Activated B cell treated with CpG ODN at 0.5 μM for 24 hours (primary cell): ENCODE measurements at regions not wholly inside any gene's neighbourhood (a gene's known extent, or its start where the extent isn't known, plus 50 kb on each side); places are given as distances from the start of the nearest gene placed in this dataset.

ENCODE experiments used
- ATAC-seq: fragments of 200-7000 bp; cut with Tn5 transposase; one replicate; pipeline ENCODE4 v1.10.0; 2021; ENCODE audit warnings: low read depth, mild to moderate bottlenecking, moderate library complexity
- CTCF ChIA-PET: fragments of 350-600 bp; sonication (Branson Sonifier 250); formaldehyde crosslinking; loops from one replicate; lab custom pipeline; 2021; ENCODE audit warnings: antibody characterized with exemption; lab: Charles Lee
- POLR2A ChIA-PET: fragments of 350-600 bp; sonication (Branson Sonifier 250); formaldehyde crosslinking; loops from one replicate; lab custom pipeline; 2021; ENCODE audit warnings: antibody characterized with exemption; lab: Charles Lee
- DNase-seq: peaks from one replicate; pipeline ENCODE4 v3.0.0; 2022
- H3K27ac Mint-ChIP-seq: one replicate; pipeline ENCODE4 v1.8.0; 2020; ENCODE audit warnings: mixed read lengths
- H3K27me3 Mint-ChIP-seq: one replicate; pipeline ENCODE4 v1.8.0; 2021; ENCODE audit warnings: mixed read lengths
- H3K36me3 Mint-ChIP-seq: one replicate; pipeline ENCODE4 v1.8.0; 2021; ENCODE audit warnings: low read depth, mixed read lengths
- H3K4me1 Mint-ChIP-seq: one replicate; pipeline ENCODE4 v1.8.0; 2021; ENCODE audit warnings: mixed read lengths
- H3K4me3 Mint-ChIP-seq: one replicate; pipeline ENCODE4 v1.8.0; 2020; ENCODE audit warnings: mild to moderate bottlenecking, mixed read lengths
- H3K9me3 Mint-ChIP-seq: one replicate; pipeline ENCODE4 v1.8.0; 2020; ENCODE audit warnings: mixed read lengths
- intact Hi-C: fragments of 100-400 bp; cut with micrococcal nuclease; formaldehyde crosslinking; loops from one replicate; pipeline ENCODE4 v1.15.1; 2024
- TF ChIP-seq, protein P1 (sequence below): fragments of 200-600 bp; IDR thresholded peaks from one replicate; pipeline ENCODE4 v1.8.0; 2022; ENCODE audit warnings: antibody characterized with exemption, mild to moderate bottlenecking

DNA sequence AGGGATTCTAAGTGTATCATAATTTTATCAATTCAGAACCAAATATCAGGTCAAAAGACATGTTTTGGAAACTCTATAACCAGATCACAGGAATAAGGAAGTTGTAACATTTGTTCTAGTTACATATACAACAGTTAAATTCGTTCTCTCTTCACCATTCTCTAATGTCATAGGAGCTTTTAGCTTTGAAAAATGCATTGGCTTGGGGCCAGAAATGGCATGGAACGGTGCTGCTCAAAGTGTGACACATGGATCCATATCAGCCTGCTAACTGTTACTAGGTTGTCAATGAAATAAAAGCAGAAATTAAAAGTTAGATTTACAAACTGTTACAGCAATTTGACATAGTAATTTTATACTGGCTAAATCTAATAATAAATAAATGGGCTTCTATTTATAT lies 120.3 kb downstream of the LCA5 start:
- ATAC-seq (no peak), DNase-seq (no peak)
- H3K4me3 Mint-ChIP-seq, result no peak overlapping the region
- H3K4me1 Mint-ChIP-seq, result no peaks in the 10 kb centered on the region
- TF ChIP-seq, protein P1, sequence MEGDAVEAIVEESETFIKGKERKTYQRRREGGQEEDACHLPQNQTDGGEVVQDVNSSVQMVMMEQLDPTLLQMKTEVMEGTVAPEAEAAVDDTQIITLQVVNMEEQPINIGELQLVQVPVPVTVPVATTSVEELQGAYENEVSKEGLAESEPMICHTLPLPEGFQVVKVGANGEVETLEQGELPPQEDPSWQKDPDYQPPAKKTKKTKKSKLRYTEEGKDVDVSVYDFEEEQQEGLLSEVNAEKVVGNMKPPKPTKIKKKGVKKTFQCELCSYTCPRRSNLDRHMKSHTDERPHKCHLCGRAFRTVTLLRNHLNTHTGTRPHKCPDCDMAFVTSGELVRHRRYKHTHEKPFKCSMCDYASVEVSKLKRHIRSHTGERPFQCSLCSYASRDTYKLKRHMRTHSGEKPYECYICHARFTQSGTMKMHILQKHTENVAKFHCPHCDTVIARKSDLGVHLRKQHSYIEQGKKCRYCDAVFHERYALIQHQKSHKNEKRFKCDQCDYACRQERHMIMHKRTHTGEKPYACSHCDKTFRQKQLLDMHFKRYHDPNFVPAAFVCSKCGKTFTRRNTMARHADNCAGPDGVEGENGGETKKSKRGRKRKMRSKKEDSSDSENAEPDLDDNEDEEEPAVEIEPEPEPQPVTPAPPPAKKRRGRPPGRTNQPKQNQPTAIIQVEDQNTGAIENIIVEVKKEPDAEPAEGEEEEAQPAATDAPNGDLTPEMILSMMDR, result no peak
- POLR2A ChIA-PET, result no interaction called here
- no peaks in the 10 kb centered on the region for H3K9me3 Mint-ChIP-seq
- no peaks in the 10 kb centered on the region for H3K36me3 Mint-ChIP-seq
- H3K27me3 Mint-ChIP-seq, result peaks cover 2% of the 10 kb centered on the region
- intact Hi-C loops, result no loop called here
- H3K27ac Mint-ChIP-seq, result no peak overlapping the region
- CTCF ChIA-PET, result no interaction called here

DNA sequence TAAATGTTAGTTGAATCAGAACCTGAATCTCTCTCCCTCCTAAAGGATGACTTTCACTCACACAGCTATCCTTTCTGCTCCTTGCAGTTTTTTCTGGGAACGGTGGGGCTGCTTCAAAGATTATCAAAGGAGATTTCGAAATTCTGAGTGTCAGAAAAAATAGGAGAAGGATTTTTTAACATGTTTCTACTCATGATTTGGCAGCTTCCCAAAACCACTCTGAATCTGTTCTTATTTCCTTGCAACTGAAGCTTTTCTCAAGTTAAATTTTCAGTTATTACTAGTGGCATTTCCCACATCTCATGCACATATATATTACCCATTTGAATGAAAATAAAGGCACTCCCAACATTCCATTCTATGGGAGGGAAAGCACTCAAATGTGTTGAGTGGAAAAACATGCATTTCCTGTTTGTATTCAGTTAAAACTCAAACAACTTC lies 123.6 kb downstream of the LCA5 start:
- ATAC-seq, result no peak
- Mint-ChIP-seq H3K4me1 (no peaks in the 10 kb centered on the region), H3K9me3 (no peaks in the 10 kb centered on the region), H3K36me3 (no peaks in the 10 kb centered on the region), H3K4me3 (no peak overlapping the region), H3K27me3 (peaks cover 2% of the 10 kb centered on the region), H3K27ac (no peak overlapping the region)
- TF ChIP-seq, protein P1, result no peak
- intact Hi-C loops, result no loop called here
- ChIA-PET POLR2A (no interaction called here), CTCF (no interaction called here)
- no peak for DNase-seq

DNA sequence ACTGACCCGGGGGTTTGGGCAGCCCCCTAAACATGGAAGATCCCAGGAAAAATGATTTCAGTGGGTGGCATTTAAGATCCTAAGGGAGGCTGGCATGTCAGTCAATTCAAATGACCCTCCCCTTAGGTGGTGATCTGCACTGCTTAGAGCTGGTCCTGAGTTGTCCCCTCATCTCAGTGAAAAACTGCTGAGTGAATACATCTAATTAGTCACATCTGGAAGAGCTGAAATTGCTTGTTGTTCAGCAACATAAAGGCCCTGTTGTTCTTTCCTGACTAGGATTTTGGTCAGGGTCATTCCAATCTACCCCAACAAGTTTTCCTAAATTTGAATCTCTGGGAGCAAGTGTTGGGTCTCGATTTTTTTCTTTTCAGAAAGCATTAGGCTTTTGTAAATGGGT lies 126.4 kb downstream of the LCA5 start:
- peaks cover 2% of the 10 kb centered on the region for H3K27me3 Mint-ChIP-seq
- no peak overlapping the region for H3K4me3 Mint-ChIP-seq
- intact Hi-C loops, result no loop called here
- H3K9me3 Mint-ChIP-seq, result no peaks in the 10 kb centered on the region
- ATAC-seq, result no peak
- DNase-seq, result no peak
- TF ChIP-seq, protein P1, result no peak
- ChIA-PET POLR2A (no interaction called here), CTCF (no interaction called here)
- H3K27ac Mint-ChIP-seq, result no peak overlapping the region
- H3K4me1 Mint-ChIP-seq, result no peaks in the 10 kb centered on the region
- no peaks in the 10 kb centered on the region for H3K36me3 Mint-ChIP-seq

DNA sequence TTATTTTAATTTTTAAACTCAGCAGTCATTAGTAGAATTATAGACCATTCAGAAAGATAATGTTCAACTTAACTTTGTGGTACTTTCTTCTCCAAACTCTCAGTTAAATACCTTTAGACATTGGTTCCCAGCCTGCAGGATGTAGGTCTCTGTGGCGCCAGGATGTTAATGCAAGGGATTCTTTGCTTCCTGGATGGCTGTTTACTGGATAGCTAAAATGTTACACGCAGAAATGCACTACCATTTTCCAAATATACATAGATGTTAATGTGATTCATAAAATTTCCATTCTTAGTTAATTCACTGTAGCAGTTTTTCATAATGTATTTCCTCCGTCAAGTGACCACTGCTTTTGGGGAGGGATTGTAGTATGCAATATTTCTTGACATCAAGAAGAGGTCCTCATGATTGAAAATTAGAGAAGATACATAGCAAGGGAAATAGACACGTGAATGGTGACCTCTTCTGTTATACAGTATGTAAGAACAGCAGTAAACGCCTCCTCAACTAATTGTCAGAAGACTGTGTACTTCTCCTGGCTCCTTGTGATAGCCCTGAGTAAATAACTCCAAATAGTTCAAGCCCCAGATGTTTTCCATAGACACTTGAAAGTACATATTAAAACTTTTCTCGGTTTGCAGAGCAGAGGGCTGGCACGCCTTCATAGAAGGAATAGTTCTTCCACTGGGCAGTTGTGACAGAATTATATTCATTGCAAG lies 128.8 kb downstream of the LCA5 start:
- CTCF ChIA-PET, result no interaction called here
- intact Hi-C loops, result no loop called here

DNA sequence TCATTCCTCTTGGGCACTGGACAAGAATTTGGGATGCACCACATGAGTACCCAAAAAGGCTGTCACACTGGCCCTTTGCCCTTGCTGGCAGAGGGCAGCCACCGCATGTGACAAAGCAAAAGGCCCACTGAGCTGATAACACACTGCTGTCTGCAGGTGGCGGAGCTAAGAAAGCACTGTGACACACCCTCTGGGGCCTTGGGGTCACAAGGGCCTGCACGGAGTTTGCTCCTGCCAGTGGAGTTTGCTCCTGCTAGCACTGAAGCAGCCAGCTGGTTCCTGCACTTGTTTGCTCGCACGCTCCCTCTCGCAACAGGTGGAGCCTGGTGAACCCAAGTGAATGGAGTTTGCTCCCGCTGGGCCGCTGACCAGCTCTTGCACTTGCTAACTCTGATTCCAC lies 132.6 kb downstream of the LCA5 start:
- ATAC-seq (no peak), DNase-seq (no peak)
- TF ChIP-seq, protein P1, result no peak
- Mint-ChIP-seq H3K4me1 (no peaks in the 10 kb centered on the region), H3K4me3 (no peak overlapping the region), H3K27me3 (no peaks in the 10 kb centered on the region), H3K27ac (no peak overlapping the region), H3K36me3 (no peaks in the 10 kb centered on the region), H3K9me3 (no peaks in the 10 kb centered on the region)
- intact Hi-C loops, result no loop called here
- ChIA-PET CTCF (no interaction called here), POLR2A (no interaction called here)

More for the DNA sequence above, 128.8 kb downstream of the LCA5 start:
- Mint-ChIP-seq H3K36me3 (no peaks in the 10 kb centered on the region), H3K27me3 (no peaks in the 10 kb centered on the region), H3K9me3 (no peaks in the 10 kb centered on the region), H3K4me1 (no peaks in the 10 kb centered on the region), H3K4me3 (no peak overlapping the region), H3K27ac (no peak overlapping the region)
- no peak for ATAC-seq
- DNase-seq, result no peak
- POLR2A ChIA-PET, result no interaction called here
- TF ChIP-seq, protein P1, result no peak
